ENCODE measurements at regions not wholly inside any gene's neighbourhood (a gene's known extent, or its start where the extent isn't known, plus 50 kb on each side); places are given as distances from the start of the nearest gene placed in this dataset.

DNA sequence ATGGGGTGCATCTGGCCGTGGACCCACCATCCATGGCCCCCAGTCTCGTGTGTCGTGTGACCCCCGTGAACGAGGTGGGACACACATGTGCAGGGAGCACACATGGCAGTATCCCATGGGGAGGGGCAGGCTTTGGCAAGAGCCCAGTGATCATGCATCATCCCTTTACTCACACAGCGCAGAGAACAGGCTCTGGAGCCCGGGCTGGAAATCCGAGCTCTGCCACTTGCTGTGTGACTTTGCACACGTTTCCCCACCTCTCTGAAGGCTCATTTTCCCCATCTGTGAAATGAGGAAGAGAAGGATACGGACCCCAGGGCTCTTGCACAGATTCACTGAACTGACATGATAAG is 119.9 kb downstream of the PHETA1 start:
- Histone ChIP-seq H3K27me3 (replicated peaks; ENCODE audit: control insufficient read depth, insufficient read depth, low read length) (no peaks in the 10 kb centered on the region), H3K4me3 (ENCODE audit: low read depth, low read length) (no peak overlapping the region), H3K36me3 (ENCODE audit: control insufficient read depth, insufficient read depth, low read length) (no peaks in the 10 kb centered on the region), H3K9me3 (no peaks in the 10 kb centered on the region), H3K4me1 (no peaks in the 10 kb centered on the region)
- POLR2A ChIA-PET, result no interaction called here
- Mint-ChIP-seq H3K4me3 (ENCODE audit: unreplicated experiment) (no peak overlapping the region), H3K36me3 (ENCODE audit: insufficient read depth, unreplicated experiment) (no peaks in the 10 kb centered on the region), H3K27me3 (ENCODE audit: insufficient read depth, unreplicated experiment) (peaks cover 17% of the 10 kb centered on the region), H3K4me1 (ENCODE audit: low read depth, unreplicated experiment) (no peaks in the 10 kb centered on the region), H3K27ac (ENCODE audit: unreplicated experiment) (no peak overlapping the region), H3K9me3 (ENCODE audit: unreplicated experiment) (peaks cover 10% of the 10 kb centered on the region)
- CTCF ChIA-PET, result no interaction called here
- intact Hi-C loops (cut with micrococcal nuclease; ENCODE audit: unreplicated experiment), result no loop called here
- TF ChIP-seq CTCF (IDR thresholded peaks at IDR 0.05; ENCODE audit: insufficient read depth in 1 of 2, low read depth in 1 of 2, low read length in 1 of 2, severe bottlenecking in 1 of 2, unreplicated experiment in 1 of 2), result no peak
- DNase-seq, result no peak
- BruUV-seq (replicated peaks), result no TSS peak

DNA sequence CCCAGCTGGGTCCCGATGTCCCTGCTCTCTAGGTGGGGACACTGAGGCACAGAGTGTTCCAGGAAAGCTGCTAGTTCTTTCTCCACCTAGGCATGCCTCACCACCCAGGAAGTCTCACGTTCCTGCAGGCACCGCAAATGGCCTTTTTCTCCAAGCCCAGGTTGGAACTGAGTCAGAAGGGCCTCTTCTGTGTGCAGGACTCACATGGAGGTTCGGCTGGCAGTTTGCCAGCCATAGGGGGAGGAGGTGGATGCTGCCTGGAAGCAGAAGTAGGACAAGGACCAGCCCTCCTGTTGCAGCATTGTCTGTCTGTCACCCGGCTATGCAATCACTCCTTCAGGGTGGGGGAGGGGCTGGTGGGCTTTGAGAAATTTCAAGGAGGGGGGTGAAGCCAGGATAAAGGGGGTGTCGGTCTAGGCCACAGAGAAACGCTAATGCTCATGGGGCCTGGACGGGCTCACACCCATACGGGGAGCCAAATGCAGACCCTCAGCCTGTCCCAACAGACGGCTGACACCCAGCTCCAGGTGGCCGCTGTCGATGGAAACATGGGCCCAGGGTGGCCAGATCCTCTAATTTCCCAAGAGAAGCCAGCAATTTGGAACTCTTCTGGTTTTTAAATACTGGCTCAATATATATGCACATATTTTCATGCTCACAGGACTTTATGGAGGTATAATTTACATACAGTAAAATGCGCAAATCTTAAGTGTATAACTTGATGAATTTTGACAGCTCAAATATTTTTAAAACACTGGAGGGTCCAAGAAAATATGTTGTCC is 120.5 kb downstream of the PHETA1 start:
- no peaks in the 10 kb centered on the region for H3K36me3 ChIP-seq (ENCODE audit: control insufficient read depth, insufficient read depth, low read length)
- CTCF ChIA-PET, result no interaction called here
- H3K27ac Mint-ChIP-seq (ENCODE audit: unreplicated experiment), result no peak overlapping the region
- no peaks in the 10 kb centered on the region for H3K27me3 ChIP-seq (replicated peaks; ENCODE audit: control insufficient read depth, insufficient read depth, low read length)
- H3K27me3 Mint-ChIP-seq (ENCODE audit: insufficient read depth, unreplicated experiment), result peaks cover 15% of the 10 kb centered on the region
- H3K4me1 ChIP-seq, result no peaks in the 10 kb centered on the region
- DNase-seq, result no peak
- H3K4me3 ChIP-seq (ENCODE audit: low read depth, low read length), result no peak overlapping the region
- no peak for TF ChIP-seq CTCF (IDR thresholded peaks at IDR 0.05; ENCODE audit: insufficient read depth in 1 of 2, low read depth in 1 of 2, low read length in 1 of 2, severe bottlenecking in 1 of 2, unreplicated experiment in 1 of 2)
- H3K9me3 Mint-ChIP-seq (ENCODE audit: unreplicated experiment), result peaks cover 10% of the 10 kb centered on the region
- H3K36me3 Mint-ChIP-seq (ENCODE audit: insufficient read depth, unreplicated experiment), result no peaks in the 10 kb centered on the region
- BruUV-seq (replicated peaks), result no TSS peak
- H3K4me1 Mint-ChIP-seq (ENCODE audit: low read depth, unreplicated experiment), result no peaks in the 10 kb centered on the region
- POLR2A ChIA-PET, result no interaction called here
- H3K4me3 Mint-ChIP-seq (ENCODE audit: unreplicated experiment), result no peak overlapping the region
- intact Hi-C loops (cut with micrococcal nuclease; ENCODE audit: unreplicated experiment), result no loop called here
- no peaks in the 10 kb centered on the region for H3K9me3 ChIP-seq

- H3K4me3 Mint-ChIP-seq (ENCODE audit: unreplicated experiment), result no peak overlapping the region
- no TSS peak for BruUV-seq (replicated peaks)
- H3K27ac Mint-ChIP-seq (ENCODE audit: unreplicated experiment), result no peak overlapping the region
- Histone ChIP-seq H3K27me3 (replicated peaks; ENCODE audit: control insufficient read depth, insufficient read depth, low read length) (no peaks in the 10 kb centered on the region), H3K36me3 (ENCODE audit: control insufficient read depth, insufficient read depth, low read length) (no peaks in the 10 kb centered on the region), H3K9me3 (peaks cover 2% of the 10 kb centered on the region; the same call in 1 of the 2 replicates), H3K4me3 (ENCODE audit: low read depth, low read length) (no peak overlapping the region), H3K4me1 (no peaks in the 10 kb centered on the region)
- no peaks in the 10 kb centered on the region for H3K36me3 Mint-ChIP-seq (ENCODE audit: insufficient read depth, unreplicated experiment)
- H3K9me3 Mint-ChIP-seq (ENCODE audit: unreplicated experiment), result peaks cover 10% of the 10 kb centered on the region
- ChIA-PET CTCF (no interaction called here), POLR2A (no interaction called here)
- DNase-seq, result no peak
- no peak for TF ChIP-seq CTCF (IDR thresholded peaks at IDR 0.05; ENCODE audit: insufficient read depth in 1 of 2, low read depth in 1 of 2, low read length in 1 of 2, severe bottlenecking in 1 of 2, unreplicated experiment in 1 of 2)
- intact Hi-C loops (cut with micrococcal nuclease; ENCODE audit: unreplicated experiment), result no loop called here
- peaks cover 10% of the 10 kb centered on the region for H3K27me3 Mint-ChIP-seq (ENCODE audit: insufficient read depth, unreplicated experiment)
- H3K4me1 Mint-ChIP-seq (ENCODE audit: low read depth, unreplicated experiment), result no peaks in the 10 kb centered on the region
Measured at GRCh38 chr12:111247083-111247783, 121.7 kb downstream of the PHETA1 start.

Data from Caco-2 (cell line).